NCI-H2107 (cell line): ENCODE measurements at regions not wholly inside any gene's neighbourhood (a gene's known extent, or its start where the extent isn't known, plus 50 kb on each side); places are given as distances from the start of the nearest gene placed in this dataset.
"Not testable (repeated sequence)": the region's sequence is repeated elsewhere in the genome, so short reads cannot be mapped to it uniquely, and the experiment has no call there.

ENCODE experiments used
- DNase-seq: peaks from one replicate; lab custom pipeline; 2025; lab: John Stamatoyannopoulos, UW

DNA sequence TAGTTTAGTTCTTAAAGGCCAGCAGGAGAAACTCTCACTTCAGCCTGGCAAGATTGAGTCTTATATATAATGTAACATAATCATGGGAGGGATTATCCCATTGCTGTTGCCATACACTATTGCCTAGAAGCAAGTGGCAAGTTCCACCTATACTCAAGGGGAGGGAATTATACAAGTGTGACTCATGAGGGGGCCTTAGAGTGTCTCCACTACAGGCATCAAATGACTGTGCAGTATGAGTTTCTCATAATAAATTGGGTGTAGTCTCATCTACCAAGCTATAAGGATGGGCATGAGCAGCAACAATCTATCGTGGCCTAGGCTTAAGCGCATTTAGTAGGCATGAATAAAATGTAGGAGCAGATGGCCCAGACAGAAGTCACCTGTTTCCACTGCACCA lies 89.1 kb upstream of the C1GALT1C1 start:
- DNase-seq = no peak

DNA sequence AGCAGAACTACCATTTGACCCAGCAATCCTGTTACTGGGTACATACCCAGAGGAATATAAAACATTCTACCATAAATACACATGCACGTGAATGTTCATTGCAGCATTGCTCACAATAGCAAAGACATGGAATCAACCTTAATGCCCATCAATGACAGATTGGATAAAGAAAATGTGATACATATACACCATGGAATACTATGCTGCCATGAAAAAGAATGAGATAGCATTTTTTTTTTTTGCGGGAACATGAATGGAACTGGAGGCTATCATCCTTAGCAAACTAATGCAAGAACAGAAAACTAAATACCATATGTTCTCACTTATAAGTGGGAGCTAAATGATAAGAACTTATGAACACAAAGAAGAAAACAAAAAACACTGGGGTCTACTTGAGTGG lies 72.5 kb upstream of the C1GALT1C1 start:
- not testable (repeated sequence) for DNase-seq

DNA sequence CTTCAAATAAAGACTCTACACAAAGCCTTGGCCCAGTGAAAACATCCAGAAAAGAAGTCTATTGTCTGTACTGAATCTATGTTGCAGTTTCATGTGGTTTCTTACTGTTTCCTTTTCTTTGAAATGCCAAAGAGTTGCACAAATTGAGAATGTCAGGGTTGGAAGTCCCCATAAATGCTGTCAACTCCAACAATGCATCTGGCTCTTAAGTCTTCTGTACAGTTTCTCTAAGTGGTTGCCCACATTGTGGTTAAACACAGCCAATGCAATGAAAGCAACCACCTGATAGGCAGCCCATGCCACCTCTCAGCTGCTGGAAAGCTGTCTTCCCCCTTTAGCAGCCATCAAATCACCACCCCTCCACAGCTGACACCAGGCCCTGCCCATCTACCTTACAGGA lies 67.2 kb upstream of the C1GALT1C1 start:
- DNase-seq = no peak

DNA sequence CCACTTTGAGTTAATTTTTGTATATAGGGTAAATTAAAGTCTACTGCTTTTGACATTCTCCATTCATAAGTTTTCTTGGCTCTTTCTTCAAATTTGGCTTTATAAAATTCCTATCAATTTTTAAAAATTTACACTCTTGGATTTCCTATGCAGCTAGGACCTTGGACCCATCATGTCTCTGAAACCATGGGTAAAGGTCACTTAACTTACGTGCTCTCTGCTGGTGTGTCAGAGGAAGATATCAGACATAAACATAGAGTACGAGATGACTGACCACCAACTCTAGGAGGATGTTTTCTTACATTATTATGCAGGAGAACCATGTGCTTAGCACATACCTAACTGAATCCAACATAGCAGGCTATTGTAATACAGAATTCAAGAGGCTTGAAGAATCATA lies 62.5 kb upstream of the C1GALT1C1 start:
- DNase-seq = no peak

DNA sequence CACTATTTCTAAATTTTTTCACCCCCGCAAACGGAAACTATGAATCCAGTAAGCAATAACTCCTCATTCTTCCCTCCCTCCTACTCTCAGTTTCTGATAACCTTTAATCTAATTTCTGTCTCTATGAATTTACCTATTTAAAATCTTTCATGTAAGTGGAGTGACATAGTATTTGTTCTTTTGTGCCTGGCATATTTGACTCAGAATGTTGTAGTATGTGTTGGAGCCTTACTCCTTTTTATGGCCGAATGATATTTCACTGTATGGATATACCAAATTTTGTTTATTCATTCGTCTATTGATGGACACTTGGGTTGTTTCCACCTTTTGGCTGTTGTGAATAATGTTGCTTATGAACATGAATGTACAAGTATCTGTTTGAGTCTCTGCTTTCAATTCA lies 61.1 kb upstream of the C1GALT1C1 start:
- DNase-seq = no peak

DNA sequence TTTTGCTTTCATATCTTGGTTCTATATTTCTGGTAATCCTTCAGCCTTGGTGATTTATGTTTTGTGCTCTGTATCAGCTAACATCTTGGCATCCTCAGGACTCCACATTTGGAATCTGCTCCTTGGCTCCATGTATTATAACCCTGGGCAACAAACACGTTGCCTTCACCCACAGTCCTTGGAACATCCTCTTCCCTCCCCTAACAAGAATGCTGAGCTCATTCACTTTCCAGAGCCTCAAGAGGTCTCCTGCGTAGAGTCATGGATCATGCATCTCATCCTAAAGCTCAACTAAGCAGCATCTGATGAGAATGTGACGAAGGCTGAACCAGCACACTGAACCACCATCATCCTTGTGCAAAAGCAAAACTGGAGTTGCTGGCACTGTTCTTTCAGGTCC lies 60.5 kb upstream of the C1GALT1C1 start:
- DNase-seq = no peak

DNA sequence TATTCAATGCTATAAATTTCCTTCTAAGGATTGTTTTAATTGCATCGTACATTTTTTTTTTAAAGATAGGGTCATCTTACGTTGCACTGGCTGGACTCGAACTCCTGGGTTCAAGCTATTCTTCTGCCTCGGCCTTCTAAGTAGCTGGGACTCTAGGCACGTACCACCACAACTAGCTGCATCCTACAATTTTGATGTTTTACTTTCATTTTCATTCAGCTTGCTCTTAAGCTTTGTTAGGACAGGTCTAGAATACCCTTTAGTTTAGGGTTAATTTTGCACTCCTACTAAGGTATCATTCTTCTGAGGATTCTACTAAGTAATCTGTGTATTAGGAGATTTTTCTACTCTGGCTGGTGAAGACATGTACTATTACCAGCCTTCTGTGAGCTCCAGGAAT lies 50.2 kb upstream of the C1GALT1C1 start:
- no peak for DNase-seq
